ENCODE measurements at regions not wholly inside any gene's neighbourhood (a gene's known extent, or its start where the extent isn't known, plus 50 kb on each side); places are given as distances from the start of the nearest gene placed in this dataset.
"Not testable (repeated sequence)": the region's sequence is repeated elsewhere in the genome, so short reads cannot be mapped to it uniquely, and the experiment has no call there.

- no peak for TF ChIP-seq CTCF (IDR thresholded peaks at IDR 0.05; ENCODE audit: low read depth, low read length)
Measured at GRCh38 chr1:147052677-147053076, 114.6 kb downstream of the NBPF12 start.

GRCh38 chr1:147052143-147052542, 114.0 kb downstream of the NBPF12 start:
- H3K27me3 ChIP-seq (ENCODE audit: insufficient read depth, low read depth, severe bottlenecking) = peaks cover 34% of the 10 kb centered on the region
- no peak for TF ChIP-seq CTCF (IDR thresholded peaks at IDR 0.05; ENCODE audit: low read depth, low read length)
- no peaks in the 10 kb centered on the region for H3K36me3 ChIP-seq
- no peak for DNase-seq
- no peak overlapping the region for H3K27ac ChIP-seq
- no peak overlapping the region for H3K4me3 ChIP-seq (ENCODE audit: low read depth, low read length)
- H3K9me3 ChIP-seq (ENCODE audit: severe bottlenecking) = no peaks in the 10 kb centered on the region

More at GRCh38 chr1:147052677-147053076, 114.6 kb downstream of the NBPF12 start:
- H3K4me3 ChIP-seq (ENCODE audit: low read depth, low read length) = no peak overlapping the region
- H3K27ac ChIP-seq = no peak overlapping the region
- H3K9me3 ChIP-seq (ENCODE audit: severe bottlenecking) = peaks cover under 1% of the 10 kb centered on the region
- no peaks in the 10 kb centered on the region for H3K36me3 ChIP-seq
- peaks cover 38% of the 10 kb centered on the region for H3K27me3 ChIP-seq (ENCODE audit: insufficient read depth, low read depth, severe bottlenecking)
- no peak for DNase-seq

GRCh38 chr1:147051136-147051535, 113.0 kb downstream of the NBPF12 start:
- Histone ChIP-seq H3K4me3 (ENCODE audit: low read depth, low read length) (no peak overlapping the region), H3K36me3 (no peaks in the 10 kb centered on the region), H3K27ac (no peak overlapping the region), H3K9me3 (ENCODE audit: severe bottlenecking) (no peaks in the 10 kb centered on the region), H3K27me3 (ENCODE audit: insufficient read depth, low read depth, severe bottlenecking) (peaks cover 33% of the 10 kb centered on the region)
- TF ChIP-seq CTCF (IDR thresholded peaks at IDR 0.05; ENCODE audit: low read depth, low read length) = no peak
- no peak for DNase-seq

- Histone ChIP-seq H3K36me3 (no peaks in the 10 kb centered on the region), H3K4me3 (ENCODE audit: low read depth, low read length) (no peak overlapping the region), H3K27me3 (ENCODE audit: insufficient read depth, low read depth, severe bottlenecking) (peaks cover 36% of the 10 kb centered on the region), H3K9me3 (ENCODE audit: severe bottlenecking) (no peaks in the 10 kb centered on the region), H3K27ac (no peak overlapping the region)
- TF ChIP-seq CTCF (IDR thresholded peaks at IDR 0.05; ENCODE audit: low read depth, low read length) = no peak
- DNase-seq = no peak
Measured at GRCh38 chr1:147050654-147051053, 112.5 kb downstream of the NBPF12 start.

- H3K27me3 ChIP-seq (ENCODE audit: insufficient read depth, low read depth, severe bottlenecking) = peaks cover 44% of the 10 kb centered on the region
- not testable (repeated sequence) for DNase-seq; H3K27ac ChIP-seq; H3K36me3 ChIP-seq; H3K4me3 ChIP-seq (ENCODE audit: low read depth, low read length); H3K9me3 ChIP-seq (ENCODE audit: severe bottlenecking)
Measured at GRCh38 chr1:147046863-147047394, 108.8 kb downstream of the NBPF12 start.

- no peak for TF ChIP-seq CTCF (IDR thresholded peaks at IDR 0.05; ENCODE audit: low read depth, low read length)
- Histone ChIP-seq H3K36me3 (no peaks in the 10 kb centered on the region), H3K27ac (no peak overlapping the region), H3K4me3 (ENCODE audit: low read depth, low read length) (no peak overlapping the region), H3K27me3 (ENCODE audit: insufficient read depth, low read depth, severe bottlenecking) (peaks cover 41% of the 10 kb centered on the region), H3K9me3 (ENCODE audit: severe bottlenecking) (no peaks in the 10 kb centered on the region)
- no peak for DNase-seq
Measured at GRCh38 chr1:147046189-147046862, 108.2 kb downstream of the NBPF12 start.

All from WERI-Rb-1 (cell line).